GM20431 (cell line): ENCODE measurements at regions not wholly inside any gene's neighbourhood (a gene's known extent, or its start where the extent isn't known, plus 50 kb on each side); places are given as distances from the start of the nearest gene placed in this dataset.

ENCODE experiments used
- in situ Hi-C: fragments of 300-500 bp; cut with MseI, MboI; formaldehyde crosslinking; loops from one replicate; pipeline ENCODE4 v1.15.0; 2020; ENCODE audit warnings: low sequenced_read_pairs; ENCODE audit not compliant: unreplicated experiment

GRCh38 chr10:83816942-83817341 lies 322.4 kb upstream of the GHITM start:
- in situ Hi-C loops, result no loop called here

GRCh38 chr10:83817797-83818196 lies 321.5 kb upstream of the GHITM start:
- in situ Hi-C loops, result no loop called here

- in situ Hi-C loops, result no loop called here
These were observed 319.7 kb upstream of the GHITM start for GRCh38 chr10:83819609-83820008.

- in situ Hi-C loops, result no loop called here
These were observed 319.3 kb upstream of the GHITM start for GRCh38 chr10:83820033-83820432.

- in situ Hi-C loops, result no loop called here
These were observed 315.2 kb upstream of the GHITM start for GRCh38 chr10:83824099-83824498.

GRCh38 chr10:83834096-83834495 lies 305.2 kb upstream of the GHITM start:
- in situ Hi-C loops, result no loop called here

- in situ Hi-C loops, result no loop called here
These were observed 303.2 kb upstream of the GHITM start for GRCh38 chr10:83835945-83836745.

- in situ Hi-C loops, result no loop called here
These were observed 290.6 kb upstream of the GHITM start for GRCh38 chr10:83848677-83849076.

- in situ Hi-C loops, result no loop called here
These were observed 290.2 kb upstream of the GHITM start for GRCh38 chr10:83849150-83849549.

- in situ Hi-C loops, result loop anchor here (25.0 kb wide), 1 partner anchor 1040 kb away; no protein-coding TSS in a partner anchor
These were observed 287.2 kb upstream of the GHITM start for GRCh38 chr10:83852146-83852545.

GRCh38 chr10:83862723-83863122 lies 276.6 kb upstream of the GHITM start:
- in situ Hi-C loops, result loop anchor here (25.0 kb wide), 1 partner anchor 1050 kb away; no protein-coding TSS in a partner anchor

- in situ Hi-C loops, result loop anchor here (25.0 kb wide), 1 partner anchor 1051 kb away; no protein-coding TSS in a partner anchor
These were observed 275.9 kb upstream of the GHITM start for GRCh38 chr10:83863283-83863966.

- in situ Hi-C loops, result loop anchor here (25.0 kb wide), 1 partner anchor 1058 kb away; no protein-coding TSS in a partner anchor
These were observed 269.4 kb upstream of the GHITM start for GRCh38 chr10:83869898-83870297.

GRCh38 chr10:83871187-83872081 lies 267.9 kb upstream of the GHITM start:
- in situ Hi-C loops, result loop anchor here (25.0 kb wide), 1 partner anchor 1059 kb away; no protein-coding TSS in a partner anchor

- in situ Hi-C loops, result no loop called here
These were observed 259.0 kb upstream of the GHITM start for GRCh38 chr10:83880252-83880791.

- in situ Hi-C loops, result no loop called here
These were observed 257.6 kb upstream of the GHITM start for GRCh38 chr10:83881661-83882060.

GRCh38 chr10:83886871-83887270 lies 252.4 kb upstream of the GHITM start:
- in situ Hi-C loops, result no loop called here

GRCh38 chr10:83892737-83893136 lies 246.6 kb upstream of the GHITM start:
- in situ Hi-C loops, result no loop called here

GRCh38 chr10:83896219-83896618 lies 243.1 kb upstream of the GHITM start:
- in situ Hi-C loops, result no loop called here

- in situ Hi-C loops, result no loop called here
These were observed 241.7 kb upstream of the GHITM start for GRCh38 chr10:83897626-83898025.
